Cardiac fibroblast (primary cell): ENCODE measurements at regions not wholly inside any gene's neighbourhood (a gene's known extent, or its start where the extent isn't known, plus 50 kb on each side); places are given as distances from the start of the nearest gene placed in this dataset.

ENCODE experiments used
- DNase-seq, 2 donors: peaks; one replicate each; pipeline versions ENCODE4 v3.0.0 to v3.0.0-alpha.2; 2010; ENCODE audit warnings: low read depth in 2 of 2
- H3K4me3 ChIP-seq, 2 donors: replicated peaks in 1 of 2; 1 replicate in 1 of 2; 2 replicates in 1 of 2; pipeline ENCODE4 v1.5.1; 2011; ENCODE audit warnings: low read depth in 2 of 2, low read length in 2 of 2, mild to moderate bottlenecking in 2 of 2, moderate library complexity in 1 of 2
- CTCF ChIP-seq: IDR thresholded peaks from one replicate; pipeline ENCODE4 v1.5.1; 2011; ENCODE audit warnings: low read depth, mild to moderate bottlenecking, low read length, inconsistent platforms

GRCh38 chr10:111650088-111650487, 533.5 kb downstream of the GPAM start:
- no peak for DNase-seq
- TF ChIP-seq CTCF, result no peak
- no peak overlapping the region for H3K4me3 ChIP-seq

GRCh38 chr10:111656066-111656465, 527.5 kb downstream of the GPAM start:
- no peak overlapping the region for H3K4me3 ChIP-seq
- TF ChIP-seq CTCF, result no peak
- peak in 1 of 2 donors; percentile 44 for DNase-seq

GRCh38 chr10:111677759-111678158, 505.8 kb downstream of the GPAM start:
- no peak for TF ChIP-seq CTCF
- H3K4me3 ChIP-seq, result no peak overlapping the region
- DNase-seq, result peak in 1 of 2 donors; percentile 66

DNA sequence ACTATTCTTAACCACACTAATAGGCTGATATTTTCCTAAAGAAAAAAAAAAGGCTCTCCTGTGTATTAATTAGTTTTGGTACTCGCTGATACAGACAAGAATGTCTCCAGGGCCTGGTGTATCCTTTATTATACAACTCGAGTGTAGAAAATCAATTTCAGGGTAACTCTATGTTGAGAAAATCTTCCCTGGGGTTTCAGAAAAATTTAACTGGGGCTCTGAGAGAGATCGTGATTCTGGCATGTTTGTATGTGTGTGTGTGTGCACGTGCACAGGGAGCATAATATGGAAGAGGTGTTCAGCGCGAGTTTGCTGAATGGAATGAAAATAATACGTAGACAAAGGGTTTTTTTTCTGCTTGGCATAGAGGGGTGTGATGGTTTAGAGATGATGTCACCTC, 496.8 kb downstream of the GPAM start:
- no peak overlapping the region for H3K4me3 ChIP-seq
- DNase-seq, result no peak
- no peak for TF ChIP-seq CTCF

DNA sequence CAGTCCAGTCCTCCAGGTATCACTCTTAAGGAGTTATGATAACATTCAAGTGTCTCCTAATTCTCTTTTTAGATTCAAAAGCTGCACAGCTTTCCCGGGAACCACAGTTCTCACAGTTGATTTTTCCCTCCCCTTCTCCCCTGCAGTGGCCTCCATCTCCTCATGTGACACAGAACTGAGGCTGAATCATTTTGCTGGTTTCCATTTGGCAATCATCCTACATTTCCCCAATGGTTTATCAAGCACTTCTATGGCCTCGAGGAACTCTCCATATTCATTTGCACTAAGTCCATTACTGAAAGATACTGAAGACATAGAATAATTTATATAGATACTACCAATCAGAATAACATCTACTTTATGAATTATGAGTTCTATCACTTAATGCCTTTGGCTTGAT, 484.9 kb downstream of the GPAM start:
- peak in 1 of 2 donors; percentile 54 for DNase-seq
- no peak overlapping the region for H3K4me3 ChIP-seq
- no peak for TF ChIP-seq CTCF

DNA sequence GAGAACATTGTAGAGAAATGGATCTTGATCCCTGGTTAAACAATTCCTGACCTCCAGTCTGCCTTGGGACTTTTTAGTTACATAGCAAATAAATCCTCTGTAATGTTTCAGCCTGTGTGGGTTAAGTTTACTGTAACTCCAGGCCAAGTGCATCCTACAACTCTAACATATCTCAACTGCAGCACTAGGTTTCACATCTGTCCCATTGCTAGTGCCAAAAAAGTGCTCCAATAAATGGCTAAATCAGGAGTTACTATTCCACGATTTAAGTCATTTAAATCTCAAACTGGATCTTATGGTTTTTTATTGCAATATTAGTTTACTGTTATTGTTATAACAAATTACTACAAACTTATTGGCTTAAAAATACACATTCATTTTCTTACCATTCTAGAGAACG, 479.6 kb downstream of the GPAM start:
- H3K4me3 ChIP-seq, result no peak overlapping the region
- TF ChIP-seq CTCF, result no peak
- DNase-seq, result no peak

GRCh38 chr10:111705021-111705420, 478.5 kb downstream of the GPAM start:
- peak; percentile 14 to 89 for DNase-seq
- H3K4me3 ChIP-seq, result no peak overlapping the region
- no peak for TF ChIP-seq CTCF
